GM12892 (cell line): ENCODE measurements at regions not wholly inside any gene's neighbourhood (a gene's known extent, or its start where the extent isn't known, plus 50 kb on each side); places are given as distances from the start of the nearest gene placed in this dataset.

Source experiments
- POLR2A ChIP-seq: IDR thresholded peaks from 2 replicates; pipeline ENCODE4 v1.6.1; 2011; ENCODE audit warnings: low read depth, low read length, control low read depth
- POLR2AphosphoS5 ChIP-seq: IDR thresholded peaks from 2 replicates; pipeline ENCODE4 v1.6.1; 2011; ENCODE audit warnings: low read depth, low read length, control low read depth
- TAF1 ChIP-seq: IDR thresholded peaks from 2 replicates; pipeline ENCODE4 v1.6.1; 2011; ENCODE audit warnings: low read depth, mild to moderate bottlenecking, control low read depth, low read length, borderline replicate concordance

DNA sequence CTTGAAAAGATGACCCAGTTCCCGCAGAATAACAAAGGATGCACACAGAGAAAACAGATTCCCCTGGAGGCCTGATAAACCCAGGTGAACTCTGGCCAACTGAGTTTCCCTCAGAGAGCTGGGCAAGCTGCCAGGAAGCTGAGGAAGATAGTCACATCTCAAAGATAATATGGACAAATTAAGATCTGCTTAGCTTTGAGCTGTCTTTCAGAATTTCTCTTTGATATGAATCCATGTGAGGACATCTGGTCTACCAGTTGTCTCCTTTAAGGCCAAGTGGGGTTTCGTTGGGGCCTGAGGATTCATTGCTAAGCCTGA, 59.5 kb downstream of the ID4 start:
- TF ChIP-seq POLR2AphosphoS5 (no peak), TAF1 (no peak), POLR2A (no peak)
